GM18907 (cell line): ENCODE measurements at regions not wholly inside any gene's neighbourhood (a gene's known extent, or its start where the extent isn't known, plus 50 kb on each side); places are given as distances from the start of the nearest gene placed in this dataset.
A peak's percentile ranks its signal among the peaks of the same experiment; 100 is the strongest.
"Not testable (repeated sequence)": the region's sequence is repeated elsewhere in the genome, so short reads cannot be mapped to it uniquely, and the experiment has no call there.

Experiments used
- ATAC-seq: cut with Tn5 transposase; IDR thresholded peaks from one replicate; pipeline ENCODE4 v1.9.1; 2021; ENCODE audit warnings: mild to moderate bottlenecking, moderate library complexity; ENCODE audit not compliant: unreplicated experiment

DNA sequence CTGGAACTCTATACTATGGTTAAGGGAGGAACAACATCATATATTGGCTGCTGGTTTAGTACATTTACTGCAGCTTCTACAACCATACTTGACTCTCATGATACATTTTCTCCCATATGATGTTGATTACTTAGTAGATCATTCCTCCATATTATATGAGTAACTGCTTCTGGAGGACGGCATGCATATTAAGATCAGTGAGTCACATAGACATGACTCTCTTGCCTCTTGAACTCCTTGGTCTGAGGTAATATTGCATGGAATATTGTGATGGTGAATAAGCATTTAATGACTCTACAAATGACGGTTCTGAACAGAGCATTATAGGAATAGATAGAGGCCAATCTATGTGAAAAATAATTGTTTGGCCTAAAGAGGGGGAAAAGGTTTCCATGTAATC is 418.8 kb upstream of the SPHKAP start:
- no peak for ATAC-seq

DNA sequence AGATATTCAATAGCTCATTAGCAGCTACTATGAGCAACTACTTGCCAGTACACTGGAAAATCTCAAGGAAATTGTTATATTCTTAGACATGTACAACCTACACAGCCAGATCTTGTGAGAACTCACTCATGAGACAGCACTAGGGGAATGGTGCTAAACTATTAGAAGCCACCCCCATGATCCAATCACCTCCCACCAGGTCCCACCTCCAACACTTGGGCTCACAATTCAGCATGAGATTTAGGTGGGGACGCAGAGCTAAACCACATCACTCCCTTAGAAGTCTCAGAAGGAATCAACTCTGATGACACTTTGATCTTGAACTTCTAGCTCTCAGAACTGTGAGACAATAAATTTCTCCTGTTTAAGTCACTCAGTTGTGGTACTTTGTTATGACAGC is 418.3 kb upstream of the SPHKAP start:
- no peak for ATAC-seq

DNA sequence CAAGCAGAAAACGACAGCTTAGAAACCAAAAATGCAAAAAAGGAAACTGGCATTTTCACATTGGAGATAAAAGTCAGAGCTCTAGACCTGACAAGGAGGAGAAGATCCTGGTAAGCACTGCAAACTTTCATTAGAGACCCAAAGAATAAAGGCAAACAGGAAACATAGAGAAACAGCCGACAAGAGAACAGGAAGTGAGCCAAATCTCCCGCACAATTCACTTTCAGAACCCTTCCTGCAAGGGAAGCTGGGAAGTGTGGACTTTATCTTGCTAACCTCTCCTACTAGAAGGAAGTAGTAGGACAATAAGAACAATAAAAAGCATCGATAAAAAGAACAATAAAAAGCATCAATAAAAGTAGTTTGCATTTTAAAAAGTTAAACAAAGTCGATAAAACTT is 417.8 kb upstream of the SPHKAP start:
- no peak for ATAC-seq

DNA sequence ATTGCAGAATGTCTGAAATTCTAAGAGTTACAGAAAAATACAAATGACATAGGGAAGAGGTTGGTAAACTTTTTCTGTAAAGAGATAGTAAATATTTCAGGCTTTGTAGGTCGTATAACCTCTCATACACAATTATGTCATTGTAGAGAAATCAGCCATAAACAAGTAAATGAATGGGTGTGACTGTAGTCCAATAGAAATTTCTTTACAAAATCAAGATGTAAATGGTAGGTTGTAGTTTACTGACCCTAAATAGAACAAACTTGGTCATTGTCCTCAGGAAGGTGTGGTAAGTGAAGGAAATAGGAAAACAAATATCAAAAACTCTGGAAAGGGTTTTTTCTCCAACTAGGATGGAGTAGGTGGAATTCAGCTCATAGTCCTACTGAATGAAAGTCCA is 415.5 kb upstream of the SPHKAP start:
- no peak for ATAC-seq

DNA sequence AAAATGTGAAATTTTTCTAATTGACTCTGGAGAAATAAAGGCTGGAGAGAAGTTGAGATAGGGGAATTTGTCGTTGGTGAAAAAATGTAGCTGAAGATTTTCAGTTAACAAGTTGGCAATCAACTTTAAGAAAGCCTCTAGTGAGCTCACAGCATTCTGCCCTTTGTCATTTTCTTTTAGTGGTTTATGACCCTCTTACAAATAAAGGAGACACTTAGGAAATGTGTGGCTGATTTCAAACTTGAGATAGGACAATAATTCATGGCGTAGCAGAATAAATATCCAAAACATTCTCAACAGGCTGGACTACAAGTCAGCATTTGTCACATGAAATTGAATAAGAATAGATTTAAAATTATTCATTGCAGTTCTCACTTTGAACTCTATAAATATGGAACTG is 412.5 kb upstream of the SPHKAP start:
- ATAC-seq, result no peak

DNA sequence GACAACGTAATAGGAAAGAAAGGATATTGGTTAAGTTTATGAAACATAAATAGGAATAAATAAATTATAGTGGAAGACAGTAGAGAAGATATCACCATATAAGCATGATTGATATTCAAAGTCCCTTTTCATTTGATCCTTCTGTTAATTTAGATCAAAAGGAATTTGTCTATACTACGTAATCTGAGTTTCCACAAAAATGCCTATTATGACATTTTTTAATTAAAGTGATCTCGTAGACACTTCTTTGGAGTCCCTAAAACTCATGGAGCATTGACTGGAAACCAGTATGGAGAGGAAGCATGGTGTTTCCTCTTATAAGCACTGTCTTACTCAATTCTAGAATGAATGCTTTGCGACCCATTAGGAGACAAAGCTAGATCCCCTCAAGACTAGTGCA is 411.4 kb upstream of the SPHKAP start:
- ATAC-seq, result no peak

DNA sequence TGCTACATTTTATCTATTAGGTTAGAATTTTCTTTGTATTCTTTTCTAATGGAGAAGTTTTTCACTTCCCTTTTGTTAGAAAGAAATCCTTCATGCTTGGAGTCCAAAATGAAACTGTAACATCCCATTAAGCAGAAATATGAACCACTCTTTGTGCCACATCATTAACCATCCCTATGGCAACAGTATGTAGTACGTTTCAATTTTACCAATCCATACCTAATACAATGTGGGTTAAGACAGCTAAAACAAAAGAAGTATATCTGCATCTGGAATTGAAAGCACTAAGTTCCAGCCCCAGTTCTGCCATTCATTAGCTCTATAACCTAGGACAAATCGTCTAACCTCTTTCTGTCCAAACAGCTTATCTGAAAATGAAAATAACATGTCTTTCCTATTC is 409.2 kb upstream of the SPHKAP start:
- peak; percentile 98 for ATAC-seq

DNA sequence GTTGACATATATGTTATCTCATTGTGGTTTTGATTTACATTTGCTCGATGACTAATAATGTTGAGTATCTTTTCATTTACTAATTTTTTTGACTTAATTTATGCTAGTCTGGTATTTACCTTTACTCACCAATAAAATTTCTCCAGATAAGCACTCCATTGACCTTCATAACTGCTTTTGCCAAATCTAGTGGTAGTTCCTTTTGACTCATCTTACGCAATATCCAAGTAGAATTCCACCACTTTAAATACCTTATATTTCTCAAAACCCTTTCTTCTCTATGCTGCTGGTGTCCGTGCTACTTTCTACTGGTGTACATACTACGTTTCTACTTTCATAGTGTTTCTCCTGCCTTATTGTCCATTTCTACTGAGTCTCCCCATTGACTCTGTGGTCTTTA is 407.6 kb upstream of the SPHKAP start:
- no peak for ATAC-seq

DNA sequence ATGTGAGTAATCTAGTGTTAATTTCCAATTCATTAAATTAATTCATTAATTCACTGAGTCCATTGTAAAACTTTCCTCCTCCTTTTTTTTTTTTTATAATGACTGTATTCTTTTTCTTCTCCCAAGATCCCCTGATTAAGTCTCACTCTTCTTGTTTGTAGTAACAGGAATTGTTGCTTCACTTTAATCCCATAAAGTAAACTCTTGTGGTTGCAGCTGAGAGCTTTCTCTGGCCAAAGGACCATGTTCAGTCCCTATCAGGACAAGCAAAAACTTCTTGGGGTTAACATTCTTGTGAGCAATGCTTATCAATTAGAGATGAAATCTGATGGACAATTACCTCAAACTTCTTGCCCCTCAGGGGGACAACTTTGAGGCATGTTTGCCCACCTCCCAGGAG is 400.2 kb upstream of the SPHKAP start:
- ATAC-seq, result no peak

DNA sequence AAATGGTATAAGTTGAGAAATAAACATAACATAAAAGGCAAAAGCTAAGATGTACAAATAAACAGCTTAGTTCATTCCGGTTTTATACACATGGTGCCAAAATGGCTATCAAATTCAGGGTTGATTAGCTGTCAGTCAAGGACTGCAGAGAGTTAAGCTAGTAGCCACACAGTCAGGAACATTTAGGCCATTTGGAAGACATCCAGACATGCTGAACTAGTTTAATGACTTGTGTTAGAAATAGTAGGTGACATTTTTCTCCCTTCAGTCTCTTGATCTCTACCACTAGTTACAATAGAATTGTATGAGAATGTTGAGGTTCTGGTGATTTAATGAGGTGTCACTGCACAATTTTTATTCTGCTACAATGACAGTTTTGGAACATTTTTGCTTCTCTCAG is 394.4 kb upstream of the SPHKAP start:
- ATAC-seq, result no peak

DNA sequence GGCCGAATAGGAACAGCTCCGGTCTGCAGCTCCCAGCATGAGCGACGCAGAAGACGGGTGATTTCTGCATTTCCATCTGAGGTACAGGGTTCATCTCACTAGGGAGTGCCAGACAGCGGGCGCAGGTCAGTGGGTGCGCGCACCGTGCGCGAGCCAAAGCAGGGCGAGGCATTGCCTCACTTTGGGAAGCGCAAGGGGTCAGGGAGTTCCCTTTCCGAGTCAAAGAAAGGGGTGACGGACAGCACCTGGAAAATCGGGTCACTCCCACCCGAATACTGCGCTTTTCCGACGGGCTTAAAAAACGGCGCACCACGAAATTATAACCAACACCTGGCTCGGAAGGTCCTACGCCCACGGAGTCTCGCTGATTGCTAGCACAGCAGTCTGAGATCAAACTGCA is 386.8 kb upstream of the SPHKAP start:
- not testable (repeated sequence) for ATAC-seq

DNA sequence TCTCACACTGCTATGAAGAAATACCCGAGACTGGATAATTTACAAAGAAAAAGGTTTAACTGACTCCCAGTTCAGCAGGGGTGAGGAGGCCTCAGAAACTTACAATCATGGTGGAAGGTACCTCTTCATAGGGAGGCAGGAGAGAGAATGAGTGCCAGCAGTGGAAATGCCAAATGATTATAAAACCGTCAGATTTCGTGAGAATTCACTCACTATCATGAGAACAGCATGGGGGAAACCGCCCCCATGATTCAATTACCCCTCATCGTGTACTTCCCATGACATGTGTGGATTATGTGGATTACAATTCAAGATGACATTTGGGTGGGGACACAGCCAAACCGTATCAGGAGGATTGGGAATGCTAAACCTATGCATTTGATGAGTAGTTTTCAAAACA is 380.3 kb upstream of the SPHKAP start:
- ATAC-seq, result no peak

DNA sequence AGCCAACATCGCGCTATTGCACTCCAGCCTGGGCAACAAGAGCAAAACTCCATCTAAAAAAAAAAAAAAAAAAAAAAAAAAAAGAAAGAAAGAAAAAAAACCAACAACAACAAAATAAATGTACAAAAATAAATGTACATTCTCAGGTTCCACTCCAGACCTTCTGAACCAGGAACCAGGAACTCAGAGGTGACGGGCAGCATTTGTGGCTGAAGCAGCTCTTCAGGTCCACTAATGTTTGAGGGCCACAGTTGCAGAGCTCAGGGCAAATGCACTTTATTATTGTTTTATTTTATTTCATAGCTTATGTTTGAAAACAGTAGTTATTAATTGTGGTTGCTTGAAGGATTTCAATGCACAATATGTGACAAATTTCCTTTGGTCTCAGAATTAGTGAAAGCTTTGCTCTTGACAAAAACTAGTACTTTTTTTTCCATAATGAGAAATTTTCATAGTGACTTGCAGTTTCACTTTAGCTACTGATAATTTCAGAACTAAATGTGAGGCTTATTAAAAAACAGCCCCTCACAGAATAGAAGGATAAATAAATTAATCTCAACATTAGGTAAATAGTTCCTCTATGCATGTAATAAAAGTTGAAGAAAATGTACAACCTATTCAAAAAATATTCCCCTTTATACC is 378.4 kb upstream of the SPHKAP start:
- no peak for ATAC-seq

DNA sequence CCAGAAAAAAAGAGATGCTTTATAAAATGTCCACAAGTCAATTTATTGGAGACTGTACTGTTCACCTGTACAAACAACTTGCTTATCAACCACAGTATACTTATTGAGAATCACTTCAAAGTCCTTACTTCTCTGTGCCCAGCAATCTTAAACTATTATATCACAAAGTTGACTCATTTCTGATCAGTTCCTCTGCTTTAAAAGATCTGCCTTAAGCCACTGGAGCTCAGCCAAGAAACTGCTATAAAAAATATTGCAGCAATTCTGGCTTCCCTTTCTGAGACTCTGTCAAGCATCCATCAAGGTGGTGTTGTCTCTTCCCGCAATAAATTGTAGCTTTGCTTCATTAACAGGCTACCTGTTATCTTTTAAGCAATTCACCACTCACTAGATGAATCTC is 375.2 kb upstream of the SPHKAP start:
- no peak for ATAC-seq

DNA sequence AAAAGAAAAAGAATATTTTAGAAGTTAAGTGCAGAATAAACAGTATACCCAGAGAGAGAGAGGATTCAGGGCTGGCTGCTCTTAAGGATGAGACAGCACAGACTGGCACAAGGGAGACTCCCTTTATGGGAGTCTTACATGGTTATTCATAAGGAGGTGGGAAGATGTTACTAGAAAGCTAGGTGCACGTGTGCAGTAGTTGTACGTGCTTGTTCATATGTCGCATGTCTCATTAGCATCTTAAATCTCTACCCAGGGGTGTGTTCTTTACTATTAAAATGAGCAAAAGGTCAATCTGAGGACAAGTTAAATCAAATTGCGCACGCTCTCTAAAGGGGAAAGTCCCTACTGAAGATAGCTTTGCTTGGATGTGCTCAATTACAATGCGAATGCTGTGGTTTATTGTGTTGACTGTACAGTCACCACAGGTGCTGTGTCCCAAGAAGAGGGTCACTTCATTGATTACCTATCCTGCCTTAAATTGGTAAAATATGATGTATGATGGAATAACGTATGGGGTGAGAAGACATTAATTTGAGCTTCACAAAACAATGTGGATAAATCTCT is 368.0 kb upstream of the SPHKAP start:
- ATAC-seq, result no peak

DNA sequence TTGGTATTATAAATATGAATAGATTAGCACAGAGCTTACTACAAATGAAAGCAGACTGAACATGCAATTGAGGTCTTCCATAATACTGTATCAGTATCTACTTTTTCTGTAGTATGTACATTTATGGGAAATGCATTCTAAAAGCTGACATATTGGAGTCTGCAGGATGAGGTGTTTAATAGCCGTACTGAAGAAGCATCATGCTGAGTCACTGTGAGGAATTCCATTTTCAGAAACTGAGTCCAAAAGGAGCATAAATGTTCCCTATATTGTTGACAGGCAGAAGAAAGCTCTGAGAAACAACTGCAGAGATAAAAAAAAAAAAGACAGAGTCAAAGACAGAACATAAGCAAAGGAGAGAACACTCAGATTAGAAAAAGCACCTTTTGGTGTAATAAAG is 366.7 kb upstream of the SPHKAP start:
- ATAC-seq, result no peak

DNA sequence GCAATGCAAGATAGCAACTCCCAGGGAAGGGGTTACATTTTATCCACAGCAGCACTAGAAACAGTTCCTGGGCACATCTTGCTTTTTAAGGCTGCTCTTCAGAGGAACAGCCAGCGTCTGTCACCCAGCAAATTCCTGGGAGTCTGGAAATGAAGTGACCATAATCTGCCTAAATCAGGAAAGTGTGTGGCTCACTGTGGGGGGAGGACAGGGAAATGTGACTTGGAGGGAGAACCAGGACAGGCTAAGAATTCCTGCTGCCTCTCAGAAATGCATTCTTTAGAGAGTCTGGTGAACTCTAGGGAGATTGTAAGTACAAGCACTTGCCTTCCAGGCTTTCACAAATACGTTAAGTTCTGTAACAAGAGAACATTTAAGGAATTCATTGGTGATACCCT is 364.3 kb upstream of the SPHKAP start:
- no peak for ATAC-seq

DNA sequence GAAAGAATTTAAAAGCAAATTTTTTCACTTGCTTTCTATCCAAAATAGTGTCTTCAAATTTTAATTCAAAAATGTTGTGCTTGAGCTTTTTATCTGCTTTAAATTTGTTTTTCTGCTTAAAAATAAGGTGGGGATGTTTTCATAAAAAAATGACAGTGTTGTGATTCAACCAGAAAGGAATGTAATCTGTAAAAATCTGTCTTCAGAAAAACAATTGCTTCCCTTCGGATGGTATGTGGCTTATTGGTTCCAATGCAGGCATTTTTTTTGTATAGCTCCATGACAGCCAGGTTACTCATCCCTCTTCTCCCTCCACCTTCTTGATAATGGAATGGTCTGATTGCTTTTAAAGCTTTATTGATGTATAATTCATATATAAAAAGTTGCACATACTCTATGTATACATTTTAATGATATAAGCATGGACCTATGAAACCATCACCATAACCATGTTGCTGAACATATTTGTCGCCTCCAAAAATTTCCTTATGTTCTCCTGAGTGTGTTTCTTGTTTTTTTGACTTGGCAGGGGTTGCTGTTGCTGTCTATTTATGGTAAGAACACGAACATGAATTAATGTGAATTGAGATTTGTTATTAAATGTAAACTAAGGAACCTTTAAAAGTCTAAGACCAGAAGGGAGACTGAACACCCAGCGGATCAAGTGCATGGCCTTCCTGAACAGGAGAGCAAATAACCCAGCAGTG is 363.7 kb upstream of the SPHKAP start:
- no peak for ATAC-seq

DNA sequence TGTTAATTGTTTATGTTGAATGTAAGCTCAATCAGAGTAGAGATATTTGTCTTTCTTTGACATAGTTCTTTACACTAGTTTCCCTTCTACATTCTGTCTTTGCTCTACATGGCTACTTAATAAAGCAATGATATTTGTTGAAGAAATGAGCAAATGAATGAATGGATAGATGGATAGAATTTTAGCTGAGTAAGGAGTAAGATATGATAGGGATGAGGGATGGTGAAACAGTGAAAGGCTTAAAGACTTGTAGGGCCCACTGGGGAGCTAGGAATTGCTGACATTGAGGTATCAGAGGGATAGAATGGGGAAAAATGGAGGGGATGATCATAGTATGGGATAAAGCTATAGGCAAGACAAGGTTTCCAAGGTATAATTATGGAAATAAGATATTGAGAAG is 361.6 kb upstream of the SPHKAP start:
- ATAC-seq, result no peak

DNA sequence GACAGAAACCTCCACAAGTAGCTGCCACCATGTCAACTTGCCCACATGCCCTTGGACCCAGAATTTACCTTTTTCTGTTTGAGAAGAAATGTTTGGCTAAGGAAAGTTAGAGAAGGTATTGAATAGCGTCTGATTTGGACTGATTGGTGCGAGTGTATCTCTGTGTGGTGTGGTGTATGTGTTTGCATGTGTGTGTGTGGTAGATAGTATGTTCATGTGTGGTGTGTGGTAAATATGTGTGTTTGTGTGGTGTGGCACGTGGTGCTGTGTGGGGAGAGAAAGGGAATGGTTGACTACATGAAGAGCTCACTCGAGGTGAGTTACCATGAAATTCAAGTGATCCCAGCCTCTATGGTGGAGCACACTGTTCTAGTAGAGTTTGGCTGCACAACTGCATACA is 360.8 kb upstream of the SPHKAP start:
- no peak for ATAC-seq

DNA sequence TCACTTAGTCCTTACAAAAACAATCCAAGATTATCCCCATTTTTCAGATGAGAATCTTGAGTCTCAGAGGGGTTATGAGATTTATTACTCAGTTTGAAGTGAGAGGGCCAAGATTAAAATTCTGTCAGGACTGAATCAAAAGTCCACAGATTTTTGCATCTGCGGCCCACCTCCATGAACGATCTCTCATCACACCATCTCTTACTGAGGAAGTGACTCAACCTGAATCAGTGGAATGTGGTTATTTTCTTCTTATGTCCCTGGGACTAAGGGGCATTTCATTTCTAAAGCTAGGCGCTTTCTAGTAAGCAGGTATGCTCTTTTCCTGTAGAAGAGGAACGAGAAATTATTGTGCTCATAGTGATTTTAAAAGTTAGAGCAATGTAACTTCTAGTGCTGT is 360.3 kb upstream of the SPHKAP start:
- no peak for ATAC-seq

DNA sequence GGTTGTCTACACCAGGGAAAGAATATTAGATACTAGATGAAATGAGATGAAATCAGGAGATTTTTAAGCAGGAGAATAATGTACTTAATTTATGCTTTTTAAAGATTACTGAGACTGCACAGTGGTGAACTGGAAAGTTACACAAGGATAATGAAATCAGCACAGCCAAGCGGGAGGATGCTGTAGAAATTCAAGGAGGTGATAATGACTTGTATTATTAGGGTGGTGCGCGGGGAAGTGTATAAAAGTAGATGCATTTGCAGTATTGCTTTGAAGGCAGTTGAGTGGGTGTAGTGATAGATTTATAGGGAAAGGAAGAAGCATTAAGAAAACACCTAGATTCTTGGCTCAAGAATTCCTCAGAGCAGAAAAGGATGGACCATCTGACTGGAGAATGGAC is 359.5 kb upstream of the SPHKAP start:
- no peak for ATAC-seq

DNA sequence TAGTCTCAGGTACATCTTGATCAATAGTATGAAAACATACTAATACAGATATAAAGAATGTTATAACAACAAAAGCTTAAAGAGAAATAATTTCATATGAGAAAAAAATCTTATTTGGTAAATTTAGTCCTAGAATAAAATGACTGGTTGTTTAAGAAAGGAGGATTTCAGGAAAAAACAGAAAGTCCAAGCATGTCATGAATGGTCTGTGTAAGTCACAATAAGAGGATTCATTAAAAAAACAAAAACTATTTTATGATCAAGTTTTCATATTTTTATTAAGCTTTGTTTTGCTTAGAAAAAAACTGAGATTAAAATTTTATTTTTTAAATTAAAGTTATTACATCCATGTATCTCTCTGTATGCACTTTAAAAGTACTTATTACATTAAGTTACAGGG is 353.9 kb upstream of the SPHKAP start:
- ATAC-seq, result no peak
